ENCODE measurements at regions not wholly inside any gene's neighbourhood (a gene's known extent, or its start where the extent isn't known, plus 50 kb on each side); places are given as distances from the start of the nearest gene placed in this dataset.

- Histone ChIP-seq H3K9me3 (no peaks in the 10 kb centered on the region), H3K36me3 (no peaks in the 10 kb centered on the region), H3K27ac (no peak overlapping the region), H3K4me1 (peaks cover 6 to 26% (median 19%) of the 10 kb centered on the region in 6 donors), H3K27me3 (replicated peaks in 1 of 7) (peaks cover 0 to 8% (median 0%) of the 10 kb centered on the region in 7 donors), H3K4me3 (no peak overlapping the region)
- no peak for DNase-seq
- 93 to 96% (median 95%) methylated on average over 8 of the region's 8 CpGs for WGBS, 5 donors
- intact Hi-C loops (cut with DNase I; ENCODE audit: low total_unique reads): no loop called here
- no peak for TF ChIP-seq POLR2A (IDR thresholded peaks at IDR 0.05)
- TF ChIP-seq POLR2AphosphoS5 (IDR thresholded peaks at IDR 0.05): no peak
- no peak for TF ChIP-seq CTCF (IDR thresholded peaks at IDR 0.05 in 8 of 11, conservative IDR thresholded peaks at IDR 0.05 in 3 of 11)
These were observed 63.8 kb upstream of the GGTA1 start for GRCh38 chr9:121563425-121563824.

DNA sequence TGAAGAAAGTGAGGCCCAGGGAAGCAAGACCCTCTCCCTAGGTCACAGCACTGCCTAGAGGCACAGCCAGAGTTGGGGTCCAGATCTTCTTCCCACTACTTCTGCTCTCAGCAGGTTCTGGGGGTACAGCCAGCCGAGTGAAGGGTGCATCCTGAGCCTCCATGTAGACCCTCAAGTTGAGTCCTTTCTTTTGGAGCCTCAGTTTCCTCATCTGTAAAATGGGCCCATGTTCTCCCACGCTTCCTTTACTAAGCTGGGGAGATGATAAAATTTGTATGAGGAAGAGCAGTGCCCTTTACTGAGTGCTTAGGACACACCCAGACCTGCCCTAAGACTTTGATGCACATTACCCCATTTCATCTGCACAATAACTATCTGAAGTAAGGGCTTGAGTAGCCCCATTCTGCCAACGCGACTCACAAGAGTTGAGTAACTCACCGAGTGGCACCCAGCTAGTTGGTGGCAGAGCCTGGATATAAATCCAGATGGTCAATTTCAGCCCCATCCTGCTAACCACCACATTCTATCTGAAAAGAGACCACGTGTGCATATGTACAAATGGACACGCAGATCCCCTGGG lies 64.3 kb upstream of the GGTA1 start:
- TF ChIP-seq CTCF (IDR thresholded peaks at IDR 0.05 in 8 of 11, conservative IDR thresholded peaks at IDR 0.05 in 3 of 11): no peak
- TF ChIP-seq POLR2A (IDR thresholded peaks at IDR 0.05): no peak
- no peak for TF ChIP-seq POLR2AphosphoS5 (IDR thresholded peaks at IDR 0.05)
- 79 to 94% (median 88%) methylated on average over 7 of the region's 7 CpGs for WGBS, 5 donors
- Histone ChIP-seq H3K4me3 (no peak overlapping the region), H3K27me3 (replicated peaks in 1 of 7) (peaks cover 0 to 10% (median 0%) of the 10 kb centered on the region in 7 donors), H3K4me1 (peaks cover 11 to 26% (median 19%) of the 10 kb centered on the region in 6 donors), H3K36me3 (no peaks in the 10 kb centered on the region), H3K9me3 (no peaks in the 10 kb centered on the region), H3K27ac (no peak overlapping the region)
- DNase-seq: no peak
- intact Hi-C loops (cut with DNase I; ENCODE audit: low total_unique reads): no loop called here

DNA sequence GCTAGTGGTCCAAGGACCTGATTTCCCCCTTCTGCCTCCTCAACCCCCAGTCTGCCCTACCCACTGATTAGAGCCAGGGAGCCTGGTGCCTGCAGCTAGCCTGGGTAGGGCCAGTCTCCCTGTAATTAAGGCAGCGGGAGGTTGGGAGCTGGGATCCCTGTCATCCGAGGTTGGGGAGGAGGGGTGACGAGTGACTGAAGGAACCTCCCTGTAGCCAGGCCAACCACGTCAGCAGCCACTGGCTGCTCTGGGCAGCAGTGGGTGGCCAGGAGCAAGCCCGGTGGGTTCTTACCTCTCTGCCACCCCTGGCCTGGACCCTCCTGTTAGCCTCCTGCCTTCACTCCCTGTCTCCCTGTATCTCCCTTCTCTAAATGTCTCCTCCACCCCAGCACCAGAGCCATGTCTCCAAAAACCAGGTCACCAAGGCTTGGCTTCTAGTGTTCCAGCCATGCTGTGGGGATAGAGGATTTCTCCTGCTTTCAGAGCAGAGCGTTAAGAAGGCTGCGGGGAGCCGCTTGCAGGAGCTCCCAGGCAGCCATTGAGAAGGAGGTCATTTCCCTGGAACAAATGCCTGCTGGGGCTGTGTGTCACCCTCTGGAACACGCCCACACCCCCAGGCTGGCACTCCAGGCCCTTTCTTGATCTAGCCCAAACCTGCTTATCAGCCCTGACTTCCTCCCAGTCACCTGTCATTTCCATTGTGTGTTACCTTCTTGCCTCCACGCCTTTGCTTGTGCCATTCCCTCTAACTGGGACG lies 65.0 kb upstream of the GGTA1 start:
- intact Hi-C loops (cut with DNase I; ENCODE audit: low total_unique reads): no loop called here
- Histone ChIP-seq H3K4me1 (peaks cover 13 to 26% (median 19%) of the 10 kb centered on the region in 6 donors), H3K4me3 (no peak overlapping the region), H3K27me3 (replicated peaks in 1 of 7) (peaks cover 0 to 12% (median 0%) of the 10 kb centered on the region in 7 donors), H3K36me3 (no peaks in the 10 kb centered on the region), H3K27ac (no peak overlapping the region), H3K9me3 (no peaks in the 10 kb centered on the region)
- no peak for TF ChIP-seq POLR2A (IDR thresholded peaks at IDR 0.05)
- no peak for TF ChIP-seq POLR2AphosphoS5 (IDR thresholded peaks at IDR 0.05)
- no peak for TF ChIP-seq CTCF (IDR thresholded peaks at IDR 0.05 in 8 of 11, conservative IDR thresholded peaks at IDR 0.05 in 3 of 11)
- no peak for DNase-seq
- WGBS, 5 donors: 87 to 93% (median 87%) methylated on average over 11 of the region's 11 CpGs
